GM21526 (cell line): ENCODE measurements at regions not wholly inside any gene's neighbourhood (a gene's known extent, or its start where the extent isn't known, plus 50 kb on each side); places are given as distances from the start of the nearest gene placed in this dataset.

Experiments
- ATAC-seq: cut with Tn5 transposase; IDR thresholded peaks from one replicate; pipeline ENCODE4 v1.9.1; 2021; ENCODE audit warnings: moderate library complexity; ENCODE audit not compliant: unreplicated experiment, low FRiP score

- no peak for ATAC-seq
These were observed 180.0 kb upstream of the ASIC2 start for GRCh38 chr17:33473061-33473460.

- no peak for ATAC-seq
These were observed 181.7 kb upstream of the ASIC2 start for GRCh38 chr17:33474789-33475188.

- no peak for ATAC-seq
These were observed 182.5 kb upstream of the ASIC2 start for GRCh38 chr17:33475594-33475993.

GRCh38 chr17:33481652-33482051 is 188.6 kb upstream of the ASIC2 start:
- ATAC-seq, result no peak

- ATAC-seq, result no peak
These were observed 189.5 kb upstream of the ASIC2 start for GRCh38 chr17:33482636-33483035.

GRCh38 chr17:33484559-33484958 is 191.5 kb upstream of the ASIC2 start:
- no peak for ATAC-seq

GRCh38 chr17:33486135-33486885 is 193.2 kb upstream of the ASIC2 start:
- no peak for ATAC-seq

- no peak for ATAC-seq
These were observed 194.2 kb upstream of the ASIC2 start for GRCh38 chr17:33487187-33487879.

GRCh38 chr17:33491871-33492481 is 198.9 kb upstream of the ASIC2 start:
- ATAC-seq, result no peak

- no peak for ATAC-seq
These were observed 199.7 kb upstream of the ASIC2 start for GRCh38 chr17:33492731-33493265.

GRCh38 chr17:33493566-33493965 is 200.5 kb upstream of the ASIC2 start:
- no peak for ATAC-seq

- no peak for ATAC-seq
These were observed 201.1 kb upstream of the ASIC2 start for GRCh38 chr17:33494151-33494550.

- ATAC-seq, result no peak
These were observed 204.5 kb upstream of the ASIC2 start for GRCh38 chr17:33497623-33498022.

- ATAC-seq, result no peak
These were observed 205.0 kb upstream of the ASIC2 start for GRCh38 chr17:33498069-33498468.

GRCh38 chr17:33499040-33499439 is 205.9 kb upstream of the ASIC2 start:
- ATAC-seq, result no peak

GRCh38 chr17:33500151-33500550 is 207.1 kb upstream of the ASIC2 start:
- ATAC-seq, result no peak

GRCh38 chr17:33501185-33501584 is 208.1 kb upstream of the ASIC2 start:
- no peak for ATAC-seq

GRCh38 chr17:33504571-33504970 is 211.5 kb upstream of the ASIC2 start:
- no peak for ATAC-seq

GRCh38 chr17:33506889-33507650 is 214.0 kb upstream of the ASIC2 start:
- ATAC-seq, result no peak

GRCh38 chr17:33508215-33508614 is 215.1 kb upstream of the ASIC2 start:
- ATAC-seq, result no peak

GRCh38 chr17:33509331-33509730 is 216.2 kb upstream of the ASIC2 start:
- ATAC-seq, result no peak
